ENCODE measurements at regions not wholly inside any gene's neighbourhood (a gene's known extent, or its start where the extent isn't known, plus 50 kb on each side); places are given as distances from the start of the nearest gene placed in this dataset.

DNA sequence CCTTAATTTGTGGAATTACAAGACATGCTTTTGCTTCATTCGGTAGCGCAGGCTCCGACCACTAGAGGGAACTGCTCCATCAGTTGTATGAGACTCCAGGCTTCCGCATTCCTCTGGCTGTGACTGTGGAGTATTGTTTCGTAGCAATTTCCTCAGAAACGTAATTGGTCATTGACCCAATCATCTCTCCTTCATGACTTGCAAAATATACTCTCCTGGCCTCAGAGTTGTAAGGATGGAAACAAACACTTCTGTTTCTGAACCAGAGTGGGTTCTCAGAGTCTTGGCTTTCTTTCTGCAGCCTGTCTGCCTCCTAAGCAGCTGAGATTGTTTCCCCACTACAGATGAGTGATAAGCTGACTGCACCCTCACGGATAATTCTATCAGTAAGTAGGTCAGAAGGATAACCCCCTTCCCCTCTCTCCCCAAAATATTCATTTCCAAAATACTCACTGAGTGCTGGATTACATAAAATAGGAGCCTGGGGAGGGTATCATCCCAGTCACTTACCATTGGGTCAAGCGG, 146.8 kb upstream of the ZC3H12C start (continued):
- TF ChIP-seq KLF5 (IDR thresholded peaks at IDR 0.05; ENCODE audit: partially characterized antibody): no peak
- TF ChIP-seq, protein P1, sequence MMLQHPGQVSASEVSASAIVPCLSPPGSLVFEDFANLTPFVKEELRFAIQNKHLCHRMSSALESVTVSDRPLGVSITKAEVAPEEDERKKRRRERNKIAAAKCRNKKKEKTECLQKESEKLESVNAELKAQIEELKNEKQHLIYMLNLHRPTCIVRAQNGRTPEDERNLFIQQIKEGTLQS (IDR thresholded peaks at IDR 0.05; ENCODE audit: borderline replicate concordance, extremely low read depth, low read depth, low read length): no peak
- TF ChIP-seq MXI1 (IDR thresholded peaks at IDR 0.05; ENCODE audit: low read depth, low read length): 0 out of 2 replicates have a peak, but pooled peaks have one; percentile 20
- TF ChIP-seq ATF7 (IDR thresholded peaks at IDR 0.05; ENCODE audit: low read depth): peak; percentile 44
- TF ChIP-seq NFYA (IDR thresholded peaks at IDR 0.05; ENCODE audit: borderline replicate concordance, low read depth, low read length): no peak
- no peak for TF ChIP-seq NR2C2 (IDR thresholded peaks at IDR 0.05; ENCODE audit: borderline replicate concordance, control insufficient read depth, insufficient read length, low read depth)
- TF ChIP-seq PML (IDR thresholded peaks at IDR 0.05; ENCODE audit: low read length): no peak
- TF ChIP-seq KDM1A (IDR thresholded peaks at IDR 0.05; ENCODE audit: borderline replicate concordance): no peak
- TF ChIP-seq, protein P2, sequence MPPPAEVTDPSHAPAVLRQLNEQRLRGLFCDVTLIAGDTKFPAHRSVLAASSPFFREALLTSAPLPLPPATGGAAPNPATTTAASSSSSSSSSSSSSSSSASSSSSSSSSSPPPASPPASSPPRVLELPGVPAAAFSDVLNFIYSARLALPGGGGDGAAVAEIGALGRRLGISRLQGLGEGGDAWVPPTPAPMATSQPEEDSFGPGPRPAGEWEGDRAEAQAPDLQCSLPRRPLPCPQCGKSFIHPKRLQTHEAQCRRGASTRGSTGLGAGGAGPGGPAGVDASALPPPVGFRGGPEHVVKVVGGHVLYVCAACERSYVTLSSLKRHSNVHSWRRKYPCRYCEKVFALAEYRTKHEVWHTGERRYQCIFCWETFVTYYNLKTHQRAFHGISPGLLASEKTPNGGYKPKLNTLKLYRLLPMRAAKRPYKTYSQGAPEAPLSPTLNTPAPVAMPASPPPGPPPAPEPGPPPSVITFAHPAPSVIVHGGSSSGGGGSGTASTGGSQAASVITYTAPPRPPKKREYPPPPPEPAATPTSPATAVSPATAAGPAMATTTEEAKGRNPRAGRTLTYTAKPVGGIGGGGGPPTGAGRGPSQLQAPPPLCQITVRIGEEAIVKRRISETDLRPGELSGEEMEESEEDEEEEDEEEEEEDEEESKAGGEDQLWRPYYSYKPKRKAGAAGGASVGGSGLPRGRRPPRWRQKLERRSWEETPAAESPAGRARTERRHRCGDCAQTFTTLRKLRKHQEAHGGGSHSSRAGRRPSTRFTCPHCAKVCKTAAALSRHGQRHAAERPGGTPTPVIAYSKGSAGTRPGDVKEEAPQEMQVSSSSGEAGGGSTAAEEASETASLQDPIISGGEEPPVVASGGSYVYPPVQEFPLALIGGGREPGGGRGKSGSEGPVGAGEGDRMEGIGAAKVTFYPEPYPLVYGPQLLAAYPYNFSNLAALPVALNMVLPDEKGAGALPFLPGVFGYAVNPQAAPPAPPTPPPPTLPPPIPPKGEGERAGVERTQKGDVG (CRISPR knock-in tag; IDR thresholded peaks at IDR 0.05): no peak
- TF ChIP-seq, protein P3, sequence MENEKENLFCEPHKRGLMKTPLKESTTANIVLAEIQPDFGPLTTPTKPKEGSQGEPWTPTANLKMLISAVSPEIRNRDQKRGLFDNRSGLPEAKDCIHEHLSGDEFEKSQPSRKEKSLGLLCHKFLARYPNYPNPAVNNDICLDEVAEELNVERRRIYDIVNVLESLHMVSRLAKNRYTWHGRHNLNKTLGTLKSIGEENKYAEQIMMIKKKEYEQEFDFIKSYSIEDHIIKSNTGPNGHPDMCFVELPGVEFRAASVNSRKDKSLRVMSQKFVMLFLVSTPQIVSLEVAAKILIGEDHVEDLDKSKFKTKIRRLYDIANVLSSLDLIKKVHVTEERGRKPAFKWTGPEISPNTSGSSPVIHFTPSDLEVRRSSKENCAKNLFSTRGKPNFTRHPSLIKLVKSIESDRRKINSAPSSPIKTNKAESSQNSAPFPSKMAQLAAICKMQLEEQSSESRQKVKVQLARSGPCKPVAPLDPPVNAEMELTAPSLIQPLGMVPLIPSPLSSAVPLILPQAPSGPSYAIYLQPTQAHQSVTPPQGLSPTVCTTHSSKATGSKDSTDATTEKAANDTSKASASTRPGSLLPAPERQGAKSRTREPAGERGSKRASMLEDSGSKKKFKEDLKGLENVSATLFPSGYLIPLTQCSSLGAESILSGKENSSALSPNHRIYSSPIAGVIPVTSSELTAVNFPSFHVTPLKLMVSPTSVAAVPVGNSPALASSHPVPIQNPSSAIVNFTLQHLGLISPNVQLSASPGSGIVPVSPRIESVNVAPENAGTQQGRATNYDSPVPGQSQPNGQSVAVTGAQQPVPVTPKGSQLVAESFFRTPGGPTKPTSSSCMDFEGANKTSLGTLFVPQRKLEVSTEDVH (IDR thresholded peaks at IDR 0.05; ENCODE audit: low read depth, partially characterized antibody): no peak
- TF ChIP-seq, protein P4, sequence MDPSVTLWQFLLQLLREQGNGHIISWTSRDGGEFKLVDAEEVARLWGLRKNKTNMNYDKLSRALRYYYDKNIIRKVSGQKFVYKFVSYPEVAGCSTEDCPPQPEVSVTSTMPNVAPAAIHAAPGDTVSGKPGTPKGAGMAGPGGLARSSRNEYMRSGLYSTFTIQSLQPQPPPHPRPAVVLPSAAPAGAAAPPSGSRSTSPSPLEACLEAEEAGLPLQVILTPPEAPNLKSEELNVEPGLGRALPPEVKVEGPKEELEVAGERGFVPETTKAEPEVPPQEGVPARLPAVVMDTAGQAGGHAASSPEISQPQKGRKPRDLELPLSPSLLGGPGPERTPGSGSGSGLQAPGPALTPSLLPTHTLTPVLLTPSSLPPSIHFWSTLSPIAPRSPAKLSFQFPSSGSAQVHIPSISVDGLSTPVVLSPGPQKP (IDR thresholded peaks at IDR 0.05; ENCODE audit: low read depth, low read length): no peak
- TF ChIP-seq EGR1 (IDR thresholded peaks at IDR 0.05; ENCODE audit: borderline replicate concordance in 1 of 2, low read depth in 2 of 2, low read length in 2 of 2): no peak
- TF ChIP-seq, protein P5, sequence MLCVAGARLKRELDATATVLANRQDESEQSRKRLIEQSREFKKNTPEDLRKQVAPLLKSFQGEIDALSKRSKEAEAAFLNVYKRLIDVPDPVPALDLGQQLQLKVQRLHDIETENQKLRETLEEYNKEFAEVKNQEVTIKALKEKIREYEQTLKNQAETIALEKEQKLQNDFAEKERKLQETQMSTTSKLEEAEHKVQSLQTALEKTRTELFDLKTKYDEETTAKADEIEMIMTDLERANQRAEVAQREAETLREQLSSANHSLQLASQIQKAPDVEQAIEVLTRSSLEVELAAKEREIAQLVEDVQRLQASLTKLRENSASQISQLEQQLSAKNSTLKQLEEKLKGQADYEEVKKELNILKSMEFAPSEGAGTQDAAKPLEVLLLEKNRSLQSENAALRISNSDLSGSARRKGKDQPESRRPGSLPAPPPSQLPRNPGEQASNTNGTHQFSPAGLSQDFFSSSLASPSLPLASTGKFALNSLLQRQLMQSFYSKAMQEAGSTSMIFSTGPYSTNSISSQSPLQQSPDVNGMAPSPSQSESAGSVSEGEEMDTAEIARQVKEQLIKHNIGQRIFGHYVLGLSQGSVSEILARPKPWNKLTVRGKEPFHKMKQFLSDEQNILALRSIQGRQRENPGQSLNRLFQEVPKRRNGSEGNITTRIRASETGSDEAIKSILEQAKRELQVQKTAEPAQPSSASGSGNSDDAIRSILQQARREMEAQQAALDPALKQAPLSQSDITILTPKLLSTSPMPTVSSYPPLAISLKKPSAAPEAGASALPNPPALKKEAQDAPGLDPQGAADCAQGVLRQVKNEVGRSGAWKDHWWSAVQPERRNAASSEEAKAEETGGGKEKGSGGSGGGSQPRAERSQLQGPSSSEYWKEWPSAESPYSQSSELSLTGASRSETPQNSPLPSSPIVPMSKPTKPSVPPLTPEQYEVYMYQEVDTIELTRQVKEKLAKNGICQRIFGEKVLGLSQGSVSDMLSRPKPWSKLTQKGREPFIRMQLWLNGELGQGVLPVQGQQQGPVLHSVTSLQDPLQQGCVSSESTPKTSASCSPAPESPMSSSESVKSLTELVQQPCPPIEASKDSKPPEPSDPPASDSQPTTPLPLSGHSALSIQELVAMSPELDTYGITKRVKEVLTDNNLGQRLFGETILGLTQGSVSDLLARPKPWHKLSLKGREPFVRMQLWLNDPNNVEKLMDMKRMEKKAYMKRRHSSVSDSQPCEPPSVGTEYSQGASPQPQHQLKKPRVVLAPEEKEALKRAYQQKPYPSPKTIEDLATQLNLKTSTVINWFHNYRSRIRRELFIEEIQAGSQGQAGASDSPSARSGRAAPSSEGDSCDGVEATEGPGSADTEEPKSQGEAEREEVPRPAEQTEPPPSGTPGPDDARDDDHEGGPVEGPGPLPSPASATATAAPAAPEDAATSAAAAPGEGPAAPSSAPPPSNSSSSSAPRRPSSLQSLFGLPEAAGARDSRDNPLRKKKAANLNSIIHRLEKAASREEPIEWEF (IDR thresholded peaks at IDR 0.05; ENCODE audit: insufficient replicate concordance, low read depth, low read length): no peak
- TF ChIP-seq YBX1 (IDR thresholded peaks at IDR 0.05): no peak
- no peak for TF ChIP-seq RAD51 (IDR thresholded peaks at IDR 0.05)
